H1 (cell line): ENCODE measurements at regions not wholly inside any gene's neighbourhood (a gene's known extent, or its start where the extent isn't known, plus 50 kb on each side); places are given as distances from the start of the nearest gene placed in this dataset.

Experiments
- CTCF ChIA-PET: fragments of 300-600 bp; sonication (Branson Sonifier 250); formaldehyde crosslinking; loops from one replicate; lab custom pipeline; 2021; ENCODE audit not compliant: partially characterized antibody; lab: Charles Lee
- POLR2A ChIA-PET: fragments of 300-600 bp; sonication (Branson Sonifier 250); formaldehyde crosslinking; loops from one replicate; lab custom pipeline; 2021; ENCODE audit warnings: inconsistent platforms; ENCODE audit not compliant: partially characterized antibody; lab: Charles Lee
- DNase-seq, 2 experiments: peaks; one replicate each; pipeline versions ENCODE4 v3.0.0 to v3.0.0-alpha.2; 2010 to 2022; ENCODE audit warnings: low spot score in 2 of 2, low read depth in 1 of 2, mixed read lengths in 1 of 2
- FAIRE-seq: peaks from 2 replicates; lab custom pipeline; 2011; peaks lifted over from hg19 to GRCh38; lab: Jason Lieb, UNC
- H2AFZ ChIP-seq: 2 replicates; pipeline ENCODE4 v1.8.1; 2012; ENCODE audit warnings: low read length, inconsistent platforms
- H2AK5ac ChIP-seq: 2 replicates; pipeline ENCODE4 v1.6.1; 2013; ENCODE audit warnings: low read depth, low read length
- H2BK120ac ChIP-seq: replicated peaks from 2 replicates; pipeline ENCODE3; 2013; ENCODE audit warnings: low read depth, low read length, inconsistent platforms
- H2BK12ac ChIP-seq: 2 replicates; pipeline ENCODE4 v1.6.1; 2013; ENCODE audit warnings: low read depth, low read length
- H2BK15ac ChIP-seq: 2 replicates; pipeline ENCODE4 v1.6.1; 2013; ENCODE audit warnings: low read length
- H2BK20ac ChIP-seq: 2 replicates; pipeline ENCODE4 v1.6.1; 2013; ENCODE audit warnings: low read length
- H2BK5ac ChIP-seq: 2 replicates; pipeline ENCODE4 v1.6.1; 2013; ENCODE audit warnings: low read depth, low read length
- H3K14ac ChIP-seq: 2 replicates; pipeline ENCODE4 v1.6.1; 2013; ENCODE audit warnings: inconsistent platforms; ENCODE audit not compliant: insufficient read length
- H3K18ac ChIP-seq: 2 replicates; pipeline ENCODE4 v1.6.1; 2013; ENCODE audit warnings: low read length; ENCODE audit errors: extremely low read depth
- H3K23ac ChIP-seq: 2 replicates; pipeline ENCODE4 v1.6.1; 2013; ENCODE audit warnings: inconsistent platforms; ENCODE audit not compliant: insufficient read length
- H3K23me2 ChIP-seq: 2 replicates; pipeline ENCODE4 v1.6.1; 2013; ENCODE audit warnings: low read depth, low read length
- H3K27ac ChIP-seq: 2 replicates; pipeline ENCODE4 v1.6.1; 2011; ENCODE audit warnings: low read depth, low read length, inconsistent platforms
- H3K27me3 ChIP-seq, 4 experiments: replicated peaks in 1 of 4; 1 replicate in 1 of 4; 2 replicates in 3 of 4; pipeline versions ENCODE4 v1.6.1 to v1.8.1; 2011 to 2013; ENCODE audit warnings: low read length in 3 of 4, mild to moderate bottlenecking in 3 of 4, inconsistent platforms in 2 of 4, mixed read lengths in 2 of 4, moderate library complexity in 1 of 4; ENCODE audit not compliant: control insufficient read depth in 3 of 4, insufficient read depth in 3 of 4; ENCODE audit errors: extremely low read depth in 1 of 4
- H3K36me3 ChIP-seq, 4 experiments: 2 replicates each; pipeline versions ENCODE4 v1.6.1 to v1.8.1; 2011 to 2013; ENCODE audit warnings: mild to moderate bottlenecking in 4 of 4, low read length in 3 of 4, moderate library complexity in 2 of 4, control low read depth in 1 of 4, inconsistent platforms in 1 of 4; ENCODE audit not compliant: insufficient read depth in 4 of 4, control insufficient read depth in 2 of 4
- H3K4ac ChIP-seq: replicated peaks from 2 replicates; pipeline ENCODE3; 2013; ENCODE audit warnings: low read length, low read depth, mixed read lengths, inconsistent platforms; ENCODE audit not compliant: insufficient read length
- H3K4me1 ChIP-seq, 4 experiments: replicated peaks in 1 of 4; 1 replicate in 1 of 4; 2 replicates in 3 of 4; pipeline versions ENCODE4 v1.6.1 to v1.8.1; 2011 to 2013; ENCODE audit warnings: low read length in 3 of 4, inconsistent platforms in 2 of 4, mixed read lengths in 1 of 4; ENCODE audit not compliant: insufficient read depth in 4 of 4, control insufficient read depth in 3 of 4
- H3K4me2 ChIP-seq, 2 experiments: 2 replicates each; pipeline versions ENCODE4 v1.6.1 to v1.8.1; 2011 to 2013; ENCODE audit warnings: low read depth in 2 of 2, low read length in 2 of 2, control low read depth in 1 of 2, inconsistent platforms in 1 of 2, mild to moderate bottlenecking in 1 of 2; ENCODE audit not compliant: insufficient read depth in 1 of 2
- H3K4me3 ChIP-seq, 4 experiments: fragments of 200-600, 300-600 bp in 1 of 4; sonication (generic), shearing (Covaris generic), sonication (Bioruptor Twin) in 1 of 4; 2 replicates each; pipeline versions ENCODE4 v1.5.1 to v1.8.1; 2011 to 2016; ENCODE audit warnings: low read length in 4 of 4, low read depth in 3 of 4, control low read depth in 2 of 4, inconsistent platforms in 2 of 4, mild to moderate bottlenecking in 2 of 4, mixed read lengths in 1 of 4, moderate library complexity in 1 of 4; ENCODE audit not compliant: insufficient read depth in 2 of 4; ENCODE audit errors: extremely low read depth in 1 of 4
- H3K56ac ChIP-seq: replicated peaks from 2 replicates; pipeline ENCODE3; 2013; ENCODE audit warnings: low read depth, mild to moderate bottlenecking, mixed read lengths, low read length, inconsistent platforms; ENCODE audit not compliant: insufficient read length
- H3K79me1 ChIP-seq: 2 replicates; pipeline ENCODE4 v1.6.1; 2013; ENCODE audit warnings: low read depth, low read length, control low read depth
- H3K79me2 ChIP-seq, 2 experiments: 2 replicates each; pipeline versions ENCODE4 v1.6.1 to v1.8.1; 2012 to 2013; ENCODE audit warnings: low read length in 2 of 2, mild to moderate bottlenecking in 2 of 2, inconsistent platforms in 1 of 2; ENCODE audit not compliant: insufficient read depth in 2 of 2, control insufficient read depth in 1 of 2
- H3K9ac ChIP-seq, 4 experiments: replicated peaks in 1 of 4; 1 replicate in 1 of 4; 2 replicates in 3 of 4; pipeline versions ENCODE4 v1.6.1 to v1.8.1; 2011 to 2013; ENCODE audit warnings: low read depth in 3 of 4, low read length in 3 of 4, control low read depth in 2 of 4, mild to moderate bottlenecking in 2 of 4, moderate library complexity in 2 of 4, inconsistent platforms in 1 of 4; ENCODE audit errors: extremely low read depth in 1 of 4
- H3K9me3 ChIP-seq, 2 experiments: 2 replicates each; pipeline versions ENCODE4 v1.6.1 to v1.8.1; 2012 to 2013; ENCODE audit warnings: mild to moderate bottlenecking in 2 of 2, moderate library complexity in 2 of 2, control low read depth in 1 of 2, inconsistent platforms in 1 of 2, low read depth in 1 of 2, low read length in 1 of 2, mixed read lengths in 1 of 2; ENCODE audit not compliant: insufficient read depth in 2 of 2
- H4K20me1 ChIP-seq, 2 experiments: replicated peaks in 1 of 2; 2 replicates each; pipeline versions ENCODE3 to v1.8.1; 2011 to 2013; ENCODE audit warnings: inconsistent platforms in 2 of 2, low read length in 2 of 2, mild to moderate bottlenecking in 1 of 2; ENCODE audit not compliant: insufficient read depth in 2 of 2, control insufficient read depth in 1 of 2
- H4K5ac ChIP-seq: 2 replicates; pipeline ENCODE4 v1.6.1; 2013; ENCODE audit warnings: low read length, low read depth, mixed read lengths, inconsistent platforms; ENCODE audit not compliant: insufficient read length
- H4K8ac ChIP-seq: 2 replicates; pipeline ENCODE4 v1.8.0; 2013; ENCODE audit warnings: mild to moderate bottlenecking, moderate library complexity, low read length, inconsistent platforms; ENCODE audit not compliant: insufficient read depth; ENCODE audit errors: extremely low read depth
- H4K91ac ChIP-seq: replicated peaks from 2 replicates; pipeline ENCODE3; 2013; ENCODE audit warnings: low read length, mixed read lengths, inconsistent platforms; ENCODE audit not compliant: insufficient read length
- BCL11A ChIP-seq, 2 experiments: IDR thresholded peaks; one replicate each; pipeline ENCODE4 v1.6.1; 2011; ENCODE audit warnings: low read depth in 2 of 2, low read length in 2 of 2, mild to moderate bottlenecking in 2 of 2
- CEBPB ChIP-seq: IDR thresholded peaks from 2 replicates; pipeline ENCODE4 v1.6.1; 2012; ENCODE audit warnings: low read depth, low read length
- EZH2 ChIP-seq: fragments of 200-600 bp; sonication (generic); IDR thresholded peaks from 2 replicates; pipeline ENCODE4 v1.7.1; 2012; ENCODE audit warnings: low read depth, mild to moderate bottlenecking, moderate library complexity, low read length, inconsistent platforms; ENCODE audit not compliant: severe bottlenecking
- GABPA ChIP-seq: IDR thresholded peaks from 2 replicates; pipeline ENCODE4 v1.6.1; 2011; ENCODE audit warnings: mild to moderate bottlenecking, low read length, moderate library complexity, borderline replicate concordance; ENCODE audit not compliant: insufficient read depth
- HDAC6 ChIP-seq: IDR thresholded peaks from one replicate; pipeline ENCODE4 v1.7.1; 2012; ENCODE audit warnings: low read depth, mild to moderate bottlenecking, inconsistent platforms, low read length, moderate library complexity
- KDM4A ChIP-seq: IDR thresholded peaks from one replicate; pipeline ENCODE4 v1.7.1; 2012; ENCODE audit warnings: low read depth, mild to moderate bottlenecking, moderate library complexity, low read length, inconsistent platforms; ENCODE audit not compliant: severe bottlenecking
- MAFK ChIP-seq: IDR thresholded peaks from 2 replicates; pipeline ENCODE4 v1.6.1; 2012; ENCODE audit warnings: low read depth, mild to moderate bottlenecking, improper control_type of control experiment, low read length
- NRF1 ChIP-seq: IDR thresholded peaks from 2 replicates; pipeline ENCODE4 v1.6.1; 2011; ENCODE audit warnings: mild to moderate bottlenecking, low read depth, low read length, improper control_type of control experiment
- POU5F1 ChIP-seq: IDR thresholded peaks from 2 replicates; pipeline ENCODE4 v1.6.1; 2011; ENCODE audit warnings: low read depth, mild to moderate bottlenecking, low read length, moderate library complexity
- SIRT6 ChIP-seq: IDR thresholded peaks from one replicate; pipeline ENCODE4 v1.7.1; 2012; ENCODE audit warnings: low read length, inconsistent platforms
- SRF ChIP-seq: IDR thresholded peaks from 2 replicates; pipeline ENCODE4 v1.6.1; 2011; ENCODE audit warnings: mild to moderate bottlenecking, low read depth, low read length, moderate library complexity
- TAF1 ChIP-seq: IDR thresholded peaks from 2 replicates; pipeline ENCODE4 v1.6.1; 2011; ENCODE audit warnings: mild to moderate bottlenecking, low read depth, low read length
- TCF12 ChIP-seq: IDR thresholded peaks from 2 replicates; pipeline ENCODE4 v1.6.1; 2011; ENCODE audit warnings: low read depth, mild to moderate bottlenecking, low read length
- YY1 ChIP-seq: IDR thresholded peaks from 2 replicates; pipeline ENCODE4 v1.6.1; 2011; ENCODE audit warnings: low read depth, mild to moderate bottlenecking, low read length
- WGBS, 2 experiments: shearing (Covaris generic) in 1 of 2; methylation state at CpG; one replicate each; pipeline versions ENCODE4 v1.1.6 to v1.1.7; 2013 to 2015; ENCODE audit warnings: low lambda C conversion rate in 2 of 2, mixed read lengths in 2 of 2, inconsistent platforms in 1 of 2, low coverage in 1 of 2, missing lambda C conversion rate in 1 of 2; ENCODE audit not compliant: insufficient replicate concordance in 2 of 2, insufficient coverage in 1 of 2, insufficient read length in 1 of 2; ENCODE audit errors: extremely low coverage in 1 of 2, missing lambda C conversion rate in 1 of 2; 5-methylcytosine and 5-hydroxymethylcytosine counted together

- Histone ChIP-seq H2AK5ac (no peak overlapping the region), H3K18ac (no peak overlapping the region), H2BK15ac (no peak overlapping the region), H3K14ac (no peak overlapping the region), H3K36me3 (no peaks in the 10 kb centered on the region; a peak in 1 of 8 replicates), H4K8ac (no peak overlapping the region), H3K56ac (no peak overlapping the region), H3K27ac (no peak overlapping the region), H3K9me3 (no peaks in the 10 kb centered on the region), H2BK20ac (no peak overlapping the region), H3K4me2 (no peak overlapping the region), H2BK120ac (no peak overlapping the region), H3K27me3 (no peaks in the 10 kb centered on the region), H2BK5ac (no peak overlapping the region), H3K79me2 (no peaks in the 10 kb centered on the region), H3K4me3 (no peak overlapping the region), H3K9ac (no peak overlapping the region), H2BK12ac (no peak overlapping the region), H4K91ac (no peak overlapping the region), H3K23ac (no peak overlapping the region), H3K4ac (no peak overlapping the region), H3K4me1 (no peaks in the 10 kb centered on the region), H4K20me1 (no peaks in the 10 kb centered on the region), H2AFZ (no peak overlapping the region), H4K5ac (no peak overlapping the region), H3K79me1 (no peaks in the 10 kb centered on the region), H3K23me2 (no peaks in the 10 kb centered on the region)
- POLR2A ChIA-PET: no interaction called here
- CTCF ChIA-PET: interaction anchor here (2.0 kb wide), 1 partner anchor 9 kb away, joined by 8 read pairs; no protein-coding TSS in a partner anchor
- FAIRE-seq (no peak), DNase-seq (no peak)
- WGBS, 2 experiments: 83% methylated on average over 2 of the region's 2 CpGs; no CpG with 5 or more reads in 1 of the 2 experiments
- no peak for TF ChIP-seq HDAC6
- no peak for TF ChIP-seq CEBPB
- no peak for TF ChIP-seq KDM4A
- no peak for TF ChIP-seq MAFK
- TF ChIP-seq TAF1: no peak
- no peak for TF ChIP-seq POU5F1
- TF ChIP-seq SRF: no peak
- no peak for TF ChIP-seq GABPA
- TF ChIP-seq EZH2: no peak
- no peak for TF ChIP-seq NRF1
- TF ChIP-seq BCL11A (IDR thresholded peaks at IDR 0.05; ENCODE audit: low read depth in 2 of 2, low read length in 2 of 2): no peak
- no peak for TF ChIP-seq YY1
- no peak for TF ChIP-seq TCF12
- no peak for TF ChIP-seq SIRT6
Measured at GRCh38 chr13:40161931-40162330, 504.5 kb downstream of the FOXO1 start.
